Kidney (tissue), 13 donors: ENCODE measurements at regions not wholly inside any gene's neighbourhood (a gene's known extent, or its start where the extent isn't known, plus 50 kb on each side); places are given as distances from the start of the nearest gene placed in this dataset.
A peak's percentile ranks its signal among the peaks of the same experiment; 100 is the strongest.
"Not testable (repeated sequence)": the region's sequence is repeated elsewhere in the genome, so short reads cannot be mapped to it uniquely, and the experiment has no call there.

Experiments used
- DNase-seq, 5 donors: peaks; one replicate each; pipeline ENCODE4 v3.0.0-alpha.2; 2013 to 2020
- FAIRE-seq: peaks from 2 replicates; lab custom pipeline; 2012; peaks lifted over from hg19 to GRCh38; lab: Jason Lieb, UNC
- H3K27ac ChIP-seq, 2 donors: one replicate each; pipeline ENCODE4 v1.7.0; 2013; ENCODE audit warnings: low read depth in 2 of 2, low read length in 2 of 2, inconsistent platforms in 1 of 2
- H3K27me3 ChIP-seq: one replicate; pipeline ENCODE4 v1.7.1; 2013; ENCODE audit warnings: low read length, inconsistent platforms; ENCODE audit not compliant: control insufficient read depth, insufficient read depth
- H3K36me3 ChIP-seq, 3 donors: one replicate each; pipeline versions ENCODE4 v1.7.0 to v1.7.1; 2013; ENCODE audit warnings: low read length in 3 of 3, control low read depth in 1 of 3, inconsistent platforms in 1 of 3; ENCODE audit not compliant: insufficient read depth in 3 of 3, control insufficient read depth in 2 of 3
- H3K4me1 ChIP-seq, 3 donors: one replicate each; pipeline versions ENCODE4 v1.7.0 to v1.7.1; 2013; ENCODE audit warnings: low read length in 3 of 3, inconsistent platforms in 1 of 3, low read depth in 1 of 3; ENCODE audit not compliant: control insufficient read depth in 2 of 3, insufficient read depth in 2 of 3
- H3K4me3 ChIP-seq, 3 donors: one replicate each; pipeline versions ENCODE4 v1.7.0 to v1.8.1; 2013; ENCODE audit warnings: low read length in 3 of 3, control low read depth in 1 of 3, inconsistent platforms in 1 of 3
- H3K9ac ChIP-seq, 3 donors: one replicate each; pipeline versions ENCODE4 v1.7.0 to v1.7.1; 2013; ENCODE audit warnings: low read length in 3 of 3, control low read depth in 1 of 3, inconsistent platforms in 1 of 3
- H3K9me3 ChIP-seq, 3 donors: one replicate each; pipeline versions ENCODE4 v1.7.0 to v1.7.1; 2013; ENCODE audit warnings: low read length in 3 of 3, control low read depth in 1 of 3, inconsistent platforms in 1 of 3; ENCODE audit not compliant: control insufficient read depth in 2 of 3, insufficient read depth in 1 of 3
- CTCF ChIP-seq: IDR thresholded peaks from 3 replicates; pipeline ENCODE4 v1.5.1; 2012; ENCODE audit warnings: mild to moderate bottlenecking, moderate library complexity, borderline replicate concordance; ENCODE audit not compliant: insufficient read depth; ENCODE audit errors: extremely low read depth
- intact Hi-C: fragments of 100-400 bp; cut with DNase I; formaldehyde crosslinking; loops from one replicate; pipeline ENCODE4 v1.11.1; 2022
- donor health status: control.
- donor health status: control.
- donor health status: control.
- donor health status: control.
- donor health status: control.
- donor health status: DM: yes; HTN: yes; CAD: no.
- donor health status: Normal renal cell carcinoma (clear cell type).

- TF ChIP-seq CTCF, result no peak
- no peaks in the 10 kb centered on the region for H3K4me1 ChIP-seq
- no peak overlapping the region for H3K4me3 ChIP-seq
- intact Hi-C loops, result no loop called here
- FAIRE-seq, result no peak
- H3K27me3 ChIP-seq, result no peaks in the 10 kb centered on the region
- no peaks in the 10 kb centered on the region for H3K36me3 ChIP-seq
- no peaks in the 10 kb centered on the region for H3K9me3 ChIP-seq
- no peak overlapping the region for H3K27ac ChIP-seq
- no peak for DNase-seq
- H3K9ac ChIP-seq, result no peak overlapping the region
Measured at GRCh38 chr3:73257186-73257585, 195.7 kb downstream of the EBLN2 start.

GRCh38 chr3:73258057-73258456, 196.6 kb downstream of the EBLN2 start:
- no peaks in the 10 kb centered on the region for H3K9me3 ChIP-seq
- H3K27ac ChIP-seq, result no peak overlapping the region
- FAIRE-seq, result no peak
- no peaks in the 10 kb centered on the region for H3K36me3 ChIP-seq
- no peaks in the 10 kb centered on the region for H3K4me1 ChIP-seq
- DNase-seq, result no peak
- H3K27me3 ChIP-seq, result no peaks in the 10 kb centered on the region
- no peak overlapping the region for H3K4me3 ChIP-seq
- intact Hi-C loops, result no loop called here
- no peak for TF ChIP-seq CTCF
- H3K9ac ChIP-seq, result no peak overlapping the region

GRCh38 chr3:73259291-73259690, 197.8 kb downstream of the EBLN2 start:
- Histone ChIP-seq H3K27me3 (no peaks in the 10 kb centered on the region), H3K27ac (no peak overlapping the region), H3K9ac (no peak overlapping the region), H3K4me1 (no peaks in the 10 kb centered on the region), H3K36me3 (no peaks in the 10 kb centered on the region), H3K9me3 (no peaks in the 10 kb centered on the region), H3K4me3 (no peak overlapping the region)
- FAIRE-seq (no peak), DNase-seq (no peak)
- intact Hi-C loops, result no loop called here
- TF ChIP-seq CTCF, result no peak

- no peak for FAIRE-seq
- peak in 1 of 5 donors; percentile 42 for DNase-seq
- Histone ChIP-seq H3K27ac (no peak overlapping the region), H3K4me1 (no peaks in the 10 kb centered on the region), H3K36me3 (no peaks in the 10 kb centered on the region), H3K27me3 (no peaks in the 10 kb centered on the region), H3K9ac (no peak overlapping the region), H3K9me3 (no peaks in the 10 kb centered on the region), H3K4me3 (no peak overlapping the region)
- TF ChIP-seq CTCF, result no peak
- intact Hi-C loops, result no loop called here
Measured at GRCh38 chr3:73259856-73260255, 198.4 kb downstream of the EBLN2 start.

- H3K9ac ChIP-seq, FAIRE-seq, DNase-seq, H3K4me1 ChIP-seq, H3K36me3 ChIP-seq, H3K27me3 ChIP-seq, H3K4me3 ChIP-seq, H3K27ac ChIP-seq, intact Hi-C loops, H3K9me3 ChIP-seq: not testable (repeated sequence)
Measured at GRCh38 chr3:73266558-73266957, 205.1 kb downstream of the EBLN2 start.

- H3K9ac ChIP-seq, FAIRE-seq, H3K27me3 ChIP-seq, H3K4me1 ChIP-seq, DNase-seq, H3K27ac ChIP-seq, H3K4me3 ChIP-seq, H3K36me3 ChIP-seq, H3K9me3 ChIP-seq, intact Hi-C loops: not testable (repeated sequence)
Measured at GRCh38 chr3:73269126-73269525, 207.7 kb downstream of the EBLN2 start.
